DMS 273 (cell line): ENCODE measurements at regions not wholly inside any gene's neighbourhood (a gene's known extent, or its start where the extent isn't known, plus 50 kb on each side); places are given as distances from the start of the nearest gene placed in this dataset.

Source experiments
- DNase-seq: peaks from one replicate; lab custom pipeline; 2025; ENCODE audit not compliant: unreplicated experiment; lab: John Stamatoyannopoulos, UW

DNA sequence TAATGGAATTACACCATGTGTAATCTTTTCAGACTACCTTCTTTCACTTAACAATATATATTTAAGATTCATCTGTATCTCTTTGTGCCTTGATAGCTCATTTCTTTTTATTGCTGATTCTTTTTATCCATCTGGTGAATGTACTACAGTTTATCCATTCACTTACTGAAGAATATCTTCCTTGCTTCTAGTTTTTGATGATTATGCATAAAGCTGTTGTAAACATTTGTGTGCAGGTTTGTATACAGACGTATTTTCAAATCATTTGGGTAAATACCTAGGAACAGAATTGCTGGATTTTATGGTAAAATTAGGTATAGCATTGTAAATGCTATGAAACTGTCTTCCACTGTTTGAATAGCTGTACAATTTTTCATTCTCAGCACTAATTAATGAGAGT, 592.6 kb upstream of the HS6ST1 start:
- no peak for DNase-seq

DNA sequence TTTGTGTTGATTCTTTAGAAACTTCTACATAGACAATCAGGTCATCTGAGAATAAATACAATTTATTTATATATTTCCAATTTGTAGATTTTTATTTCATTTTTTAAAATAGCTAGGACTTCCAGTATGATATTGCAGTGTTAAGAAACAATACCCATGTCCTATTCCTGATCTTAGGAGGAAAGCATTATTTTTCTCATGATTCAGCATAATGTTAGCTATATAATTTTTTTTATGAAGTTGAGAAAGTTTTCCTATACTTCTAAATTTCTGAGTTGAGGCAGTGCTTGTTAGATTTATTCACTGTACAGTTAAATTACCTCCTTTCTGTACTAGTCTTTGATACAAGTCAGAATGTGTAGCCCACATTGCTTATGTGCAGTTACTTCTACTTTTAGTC, 595.7 kb upstream of the HS6ST1 start:
- DNase-seq = no peak

DNA sequence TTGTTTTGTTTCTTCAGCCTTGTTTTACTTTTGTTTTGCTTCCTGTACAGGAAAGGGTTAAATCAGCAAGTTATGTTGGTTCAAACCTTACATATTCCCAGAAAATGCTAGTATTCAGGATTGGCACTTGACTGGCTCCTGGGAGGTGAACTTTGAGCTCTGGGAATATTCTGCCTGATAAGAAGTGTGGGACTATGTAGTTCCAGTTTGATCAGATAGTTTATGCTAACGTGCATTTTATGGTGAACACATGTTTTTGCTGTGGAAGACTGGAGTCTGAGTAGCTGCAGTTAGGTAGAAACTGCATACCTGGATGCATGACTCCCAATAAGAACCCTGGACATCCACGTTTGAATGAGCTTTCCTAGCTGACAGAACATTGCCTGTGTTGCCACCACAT, 603.1 kb upstream of the HS6ST1 start:
- DNase-seq = no peak

DNA sequence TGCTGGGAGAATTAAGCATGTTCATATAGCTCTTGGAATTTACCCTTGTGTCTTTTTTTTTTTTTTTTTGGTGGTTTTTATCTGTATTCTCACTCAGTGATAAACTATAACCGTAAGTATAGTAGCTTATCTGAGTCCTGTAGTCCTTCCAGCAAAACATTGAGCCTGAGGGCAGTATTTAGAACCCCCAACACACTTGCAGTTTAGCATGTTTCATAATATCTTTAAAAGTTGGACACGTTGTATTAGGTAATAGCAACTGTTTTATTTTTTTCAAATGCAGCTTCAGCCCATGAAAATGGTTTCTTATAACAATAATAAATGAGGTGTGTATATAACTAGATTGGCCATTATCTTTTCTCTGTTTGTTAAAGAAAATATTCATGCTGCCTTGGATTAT, 603.5 kb upstream of the HS6ST1 start:
- no peak for DNase-seq

DNA sequence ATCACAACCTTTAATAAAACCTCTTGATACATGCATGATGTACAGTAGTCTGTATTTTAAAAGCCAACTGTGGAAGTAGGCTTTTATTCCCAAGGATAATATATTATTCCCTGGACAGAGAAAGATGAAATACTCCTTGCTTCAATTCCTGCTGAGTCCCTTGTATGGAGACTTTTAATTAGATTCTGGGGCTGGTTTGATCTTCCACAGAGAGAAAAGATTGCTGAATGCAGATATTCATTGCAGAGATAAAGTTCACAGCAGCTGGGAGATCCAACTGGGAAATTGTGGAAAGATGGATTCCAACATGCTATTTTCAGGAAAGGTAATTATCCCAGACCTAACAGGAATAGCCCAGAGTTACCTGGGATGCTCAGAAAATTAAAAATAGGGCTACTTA, 607.0 kb upstream of the HS6ST1 start:
- DNase-seq = no peak

DNA sequence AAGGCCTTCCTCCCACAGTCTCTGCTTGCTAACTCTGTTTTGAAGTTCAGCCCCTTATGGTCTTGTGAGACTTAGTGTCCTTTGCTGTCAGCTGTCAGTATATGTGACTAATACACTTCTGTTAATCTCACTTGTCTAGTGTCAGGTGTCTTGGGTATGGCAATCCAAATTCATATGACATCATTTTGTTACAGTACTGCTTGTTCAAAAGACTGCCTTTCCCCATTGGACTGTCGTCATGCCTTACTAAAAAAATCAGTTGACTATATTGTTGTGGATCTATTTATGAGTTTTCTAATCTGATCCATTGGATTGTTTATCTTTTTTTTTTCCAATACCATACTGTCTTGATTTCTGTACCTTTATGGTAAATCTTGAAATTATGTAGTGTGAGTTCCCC, 611.4 kb upstream of the HS6ST1 start:
- no peak for DNase-seq

DNA sequence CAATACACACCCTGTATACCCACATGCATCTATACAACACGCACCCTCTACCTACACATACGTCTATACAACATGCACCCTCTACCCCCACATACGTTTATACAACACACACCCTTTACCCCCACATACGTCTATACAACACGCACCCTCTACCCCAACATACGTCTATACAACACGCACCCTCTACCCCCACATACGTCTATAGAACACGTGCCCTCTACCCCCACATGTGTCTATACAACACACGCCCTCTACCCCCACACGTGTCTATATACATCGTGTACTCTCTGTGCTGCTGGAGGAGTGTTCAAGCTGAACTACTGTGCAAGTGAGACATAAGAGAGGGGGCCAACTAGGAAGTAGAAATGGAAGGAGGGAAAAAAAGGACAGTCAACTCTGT, 621.7 kb upstream of the HS6ST1 start:
- DNase-seq = no peak

DNA sequence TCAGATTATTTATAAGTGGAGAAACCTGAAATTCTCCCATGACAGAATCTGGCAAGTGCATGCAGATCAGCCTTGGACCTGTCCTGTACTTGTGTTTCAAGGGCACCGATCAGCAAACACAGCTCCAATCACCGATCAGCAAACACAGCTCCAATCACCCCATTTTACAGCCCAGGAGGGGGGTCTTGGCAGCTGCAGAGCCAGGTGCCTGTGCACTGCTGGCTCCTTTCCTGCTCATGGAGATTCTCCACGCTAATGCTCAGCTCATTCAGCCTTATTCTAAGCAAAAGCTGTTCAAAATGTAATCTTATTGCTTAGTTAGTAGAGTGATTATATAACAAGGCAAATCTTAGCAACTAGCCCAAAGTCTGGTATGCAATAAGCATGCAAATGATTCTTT, 623.1 kb upstream of the HS6ST1 start:
- DNase-seq = no peak

DNA sequence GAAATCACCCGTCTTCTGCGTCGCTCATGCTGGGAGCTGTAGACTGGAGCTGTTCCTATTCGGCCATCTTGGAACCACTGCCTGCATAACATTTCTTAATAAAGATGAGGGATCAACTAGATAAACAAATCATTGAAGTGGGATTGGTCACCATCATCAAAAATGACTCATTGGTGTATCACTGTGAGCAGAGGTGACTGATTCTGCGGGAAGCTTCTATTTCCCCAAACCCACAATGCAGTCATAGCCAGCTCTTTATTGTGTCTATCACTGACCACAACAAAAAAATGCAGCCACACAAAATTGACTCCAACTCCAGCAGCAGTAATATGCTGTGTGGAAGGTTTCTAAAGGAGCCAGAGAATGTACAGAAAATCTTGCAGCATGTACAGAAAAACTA, 630.7 kb upstream of the HS6ST1 start:
- no peak for DNase-seq

GRCh38 chr2:128950758-128951157, 632.1 kb upstream of the HS6ST1 start:
- no peak for DNase-seq

DNA sequence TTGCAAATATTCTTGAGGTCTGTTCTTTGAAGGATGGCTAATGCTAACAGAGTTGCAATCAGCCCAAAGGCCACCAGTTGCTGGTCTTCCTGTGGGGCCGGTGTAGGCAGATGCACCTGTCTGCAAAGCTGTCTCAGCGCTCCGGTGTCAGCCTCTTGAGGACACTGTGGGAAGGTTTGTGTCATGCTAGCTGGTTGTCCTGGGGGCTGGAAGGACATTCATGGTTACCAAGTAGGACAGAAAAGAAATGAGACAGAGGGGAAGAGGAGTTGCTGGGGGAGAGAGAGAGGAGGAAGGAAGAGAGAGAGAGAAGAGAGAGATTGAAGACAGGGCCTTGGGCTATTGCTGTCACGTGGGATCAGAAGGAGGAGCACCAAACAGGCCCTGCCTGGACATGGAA, 639.6 kb upstream of the HS6ST1 start:
- no peak for DNase-seq

GRCh38 chr2:128967646-128968045, 649.0 kb upstream of the HS6ST1 start:
- no peak for DNase-seq

GRCh38 chr2:128969374-128969773, 650.7 kb upstream of the HS6ST1 start:
- no peak for DNase-seq

- no peak for DNase-seq
These were observed 651.9 kb upstream of the HS6ST1 start for GRCh38 chr2:128970332-128971116.

GRCh38 chr2:128973566-128973965, 654.9 kb upstream of the HS6ST1 start:
- no peak for DNase-seq

DNA sequence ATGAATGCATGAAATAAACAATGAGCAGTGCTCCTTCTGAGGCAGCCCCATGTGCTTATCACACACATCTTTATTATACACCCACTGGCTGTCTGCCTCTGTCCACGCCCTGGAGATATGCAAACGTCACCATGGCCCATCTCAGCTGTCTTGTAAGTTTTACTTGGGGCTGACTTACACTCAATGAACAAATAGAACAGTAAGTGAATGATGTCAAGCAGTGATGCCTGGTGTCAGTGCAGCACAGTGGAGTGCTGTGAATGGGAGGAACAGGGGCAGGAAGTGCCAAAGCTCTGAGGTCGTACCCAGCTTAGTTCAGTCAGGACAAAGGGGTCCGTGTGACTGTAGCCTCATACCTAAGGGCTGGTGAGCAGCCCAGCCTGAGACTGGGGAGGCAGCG, 659.5 kb upstream of the HS6ST1 start:
- DNase-seq = no peak

DNA sequence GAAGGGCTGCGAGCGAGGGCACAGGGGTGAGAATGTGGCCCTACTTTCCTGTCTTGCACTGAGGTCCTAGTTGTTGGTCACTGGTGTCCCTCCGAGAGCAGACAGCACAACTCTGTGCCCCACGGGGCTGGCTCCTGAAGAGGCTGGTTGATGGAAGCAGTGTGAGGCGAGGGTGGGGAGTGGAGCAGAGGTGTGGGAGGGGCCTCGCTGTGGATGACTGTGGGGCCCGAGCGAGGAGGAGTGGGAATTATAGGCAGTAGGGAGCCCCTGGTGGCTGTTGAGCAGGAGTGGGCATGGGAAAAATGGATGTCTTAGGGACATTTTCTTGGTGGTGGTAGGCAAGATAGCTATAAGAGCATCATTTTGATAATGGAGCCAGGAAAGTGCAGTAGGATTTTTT, 660.5 kb upstream of the HS6ST1 start:
- DNase-seq = no peak

- no peak for DNase-seq
These were observed 661.8 kb upstream of the HS6ST1 start for GRCh38 chr2:128980475-128980874.

DNA sequence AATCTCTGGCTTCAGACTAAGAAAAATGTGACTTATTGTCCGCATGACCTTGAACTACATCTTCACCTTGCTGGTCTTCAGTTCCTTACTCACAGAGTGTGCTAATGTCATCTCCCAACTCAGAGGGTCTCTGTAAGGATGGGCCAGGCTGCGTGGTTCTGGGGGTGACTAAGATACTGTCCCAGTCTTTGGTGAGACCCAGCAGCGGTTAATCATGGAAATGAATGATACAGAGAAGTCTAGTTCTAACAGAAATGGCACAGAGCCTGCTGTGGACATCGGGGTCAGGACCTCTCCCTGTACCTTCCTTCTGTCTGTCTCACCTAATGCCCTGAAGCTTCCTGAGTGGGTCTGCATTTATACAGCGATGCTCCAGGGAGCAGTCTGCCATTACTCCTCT, 662.7 kb upstream of the HS6ST1 start:
- DNase-seq = no peak

DNA sequence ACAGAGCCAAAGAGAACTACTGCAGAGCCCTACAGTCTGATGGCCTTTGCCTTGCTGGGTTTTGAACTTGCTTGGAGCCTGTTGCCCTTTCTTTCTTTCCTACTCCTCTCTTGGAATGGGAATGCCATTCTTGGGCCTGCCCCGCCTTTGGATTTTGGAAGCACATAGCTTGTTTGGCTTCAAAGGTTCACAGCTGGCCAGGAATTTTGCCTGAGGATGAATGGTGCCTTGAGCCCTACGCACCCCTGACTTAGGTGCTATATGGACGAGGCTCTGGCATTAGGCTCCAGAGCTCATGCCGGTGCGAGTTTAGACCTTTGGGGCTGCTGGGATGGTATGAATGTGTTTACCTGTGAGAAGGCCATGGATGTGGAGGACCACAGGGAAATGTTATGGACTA, 663.3 kb upstream of the HS6ST1 start:
- DNase-seq = no peak

DNA sequence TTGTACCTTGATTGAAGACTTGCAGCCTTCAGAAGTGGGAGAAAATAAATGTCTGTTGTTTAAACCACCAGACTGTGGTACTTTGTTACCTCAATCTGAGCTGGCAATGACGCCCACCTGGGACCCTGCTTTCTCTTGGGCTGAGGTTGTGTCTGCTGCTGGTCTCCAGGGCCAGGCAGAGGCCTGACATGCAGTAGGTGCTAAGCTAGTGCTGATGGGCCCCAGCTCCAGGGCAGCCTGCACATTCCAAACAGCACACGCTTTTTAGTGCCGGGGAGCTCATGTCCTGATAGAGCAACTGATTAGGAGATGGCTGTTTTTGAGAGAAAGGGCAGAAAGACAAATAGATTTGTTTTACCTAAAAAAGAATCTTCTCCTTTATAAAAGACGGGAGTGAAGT, 664.0 kb upstream of the HS6ST1 start:
- DNase-seq = no peak

- no peak for DNase-seq
These were observed 664.4 kb upstream of the HS6ST1 start for GRCh38 chr2:128983094-128983493.

DNA sequence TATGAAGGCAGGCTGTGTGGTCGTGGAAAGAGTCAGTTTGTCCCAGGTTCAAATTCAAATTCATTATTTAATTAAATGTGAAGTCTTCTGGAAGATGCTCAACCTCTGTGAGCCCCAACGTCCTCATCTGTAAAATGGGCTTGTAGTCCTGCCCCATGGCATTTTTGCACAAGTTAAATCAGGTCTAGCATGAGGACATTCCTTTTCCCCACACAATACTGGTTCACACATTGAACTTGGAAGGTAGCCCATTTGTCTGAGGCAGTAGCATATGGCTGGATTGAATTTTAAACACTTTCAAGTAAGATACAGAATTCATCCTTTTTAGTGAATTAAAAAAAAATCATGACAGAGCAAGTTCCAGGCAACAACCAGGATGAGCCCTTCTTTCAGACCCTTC, 665.4 kb upstream of the HS6ST1 start:
- DNase-seq = peak; percentile 21
